ENCODE measurements at regions not wholly inside any gene's neighbourhood (a gene's known extent, or its start where the extent isn't known, plus 50 kb on each side); places are given as distances from the start of the nearest gene placed in this dataset.

DNA sequence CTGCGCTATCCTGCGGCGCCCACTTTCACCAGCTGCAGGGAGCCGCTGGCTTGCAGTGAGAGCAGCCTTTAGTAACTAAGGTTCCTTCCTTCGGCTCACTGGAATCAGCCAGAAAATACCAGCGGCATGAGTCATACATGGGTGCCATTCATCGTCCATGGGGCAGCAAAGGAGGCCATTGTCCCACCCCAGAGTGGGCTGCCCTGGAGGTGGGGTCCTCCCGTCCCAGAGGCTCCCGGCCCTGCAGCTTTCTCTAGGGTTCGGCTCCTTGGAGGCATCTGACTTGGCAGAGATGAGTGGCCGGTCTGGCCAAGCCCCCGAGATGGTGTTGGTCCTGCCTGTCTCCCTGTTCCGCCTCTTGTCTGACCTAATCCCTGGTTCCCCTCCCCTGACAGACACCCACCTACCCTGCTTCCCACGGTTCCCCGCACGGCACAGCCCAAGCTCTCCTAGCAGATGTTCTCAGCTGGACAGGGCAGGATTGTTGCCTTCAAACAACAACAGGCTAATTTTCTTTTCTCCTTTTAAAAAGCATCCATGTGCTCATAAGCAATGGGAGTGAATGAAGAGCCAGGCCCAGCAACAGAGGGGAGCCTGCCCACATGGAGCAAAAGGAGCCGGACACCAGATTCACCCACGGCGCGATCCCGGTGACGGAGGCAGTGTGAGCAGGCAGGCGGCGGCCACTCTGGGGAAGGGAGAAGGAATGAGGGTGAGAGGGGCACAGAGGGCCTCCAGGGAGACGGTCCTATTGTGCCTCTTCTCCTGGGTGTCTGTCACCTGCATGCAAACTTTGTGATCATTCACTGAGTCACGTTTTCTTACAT lies 97.0 kb upstream of the COL5A1 start:
- TF ChIP-seq SMC3 (conservative IDR thresholded peaks at IDR 0.05; ENCODE audit: poor library complexity) (no peak), RAD21 (conservative IDR thresholded peaks at IDR 0.05) (no peak), EZH2 (IDR thresholded peaks at IDR 0.05; ENCODE audit: borderline replicate concordance, insufficient read depth, low read length, poor library complexity, severe bottlenecking) (no peak)
- TF ChIP-seq, protein P1, sequence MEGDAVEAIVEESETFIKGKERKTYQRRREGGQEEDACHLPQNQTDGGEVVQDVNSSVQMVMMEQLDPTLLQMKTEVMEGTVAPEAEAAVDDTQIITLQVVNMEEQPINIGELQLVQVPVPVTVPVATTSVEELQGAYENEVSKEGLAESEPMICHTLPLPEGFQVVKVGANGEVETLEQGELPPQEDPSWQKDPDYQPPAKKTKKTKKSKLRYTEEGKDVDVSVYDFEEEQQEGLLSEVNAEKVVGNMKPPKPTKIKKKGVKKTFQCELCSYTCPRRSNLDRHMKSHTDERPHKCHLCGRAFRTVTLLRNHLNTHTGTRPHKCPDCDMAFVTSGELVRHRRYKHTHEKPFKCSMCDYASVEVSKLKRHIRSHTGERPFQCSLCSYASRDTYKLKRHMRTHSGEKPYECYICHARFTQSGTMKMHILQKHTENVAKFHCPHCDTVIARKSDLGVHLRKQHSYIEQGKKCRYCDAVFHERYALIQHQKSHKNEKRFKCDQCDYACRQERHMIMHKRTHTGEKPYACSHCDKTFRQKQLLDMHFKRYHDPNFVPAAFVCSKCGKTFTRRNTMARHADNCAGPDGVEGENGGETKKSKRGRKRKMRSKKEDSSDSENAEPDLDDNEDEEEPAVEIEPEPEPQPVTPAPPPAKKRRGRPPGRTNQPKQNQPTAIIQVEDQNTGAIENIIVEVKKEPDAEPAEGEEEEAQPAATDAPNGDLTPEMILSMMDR (IDR thresholded peaks at IDR 0.05; ENCODE audit: poor library complexity, severe bottlenecking) = no peak
- TF ChIP-seq, protein P2, sequence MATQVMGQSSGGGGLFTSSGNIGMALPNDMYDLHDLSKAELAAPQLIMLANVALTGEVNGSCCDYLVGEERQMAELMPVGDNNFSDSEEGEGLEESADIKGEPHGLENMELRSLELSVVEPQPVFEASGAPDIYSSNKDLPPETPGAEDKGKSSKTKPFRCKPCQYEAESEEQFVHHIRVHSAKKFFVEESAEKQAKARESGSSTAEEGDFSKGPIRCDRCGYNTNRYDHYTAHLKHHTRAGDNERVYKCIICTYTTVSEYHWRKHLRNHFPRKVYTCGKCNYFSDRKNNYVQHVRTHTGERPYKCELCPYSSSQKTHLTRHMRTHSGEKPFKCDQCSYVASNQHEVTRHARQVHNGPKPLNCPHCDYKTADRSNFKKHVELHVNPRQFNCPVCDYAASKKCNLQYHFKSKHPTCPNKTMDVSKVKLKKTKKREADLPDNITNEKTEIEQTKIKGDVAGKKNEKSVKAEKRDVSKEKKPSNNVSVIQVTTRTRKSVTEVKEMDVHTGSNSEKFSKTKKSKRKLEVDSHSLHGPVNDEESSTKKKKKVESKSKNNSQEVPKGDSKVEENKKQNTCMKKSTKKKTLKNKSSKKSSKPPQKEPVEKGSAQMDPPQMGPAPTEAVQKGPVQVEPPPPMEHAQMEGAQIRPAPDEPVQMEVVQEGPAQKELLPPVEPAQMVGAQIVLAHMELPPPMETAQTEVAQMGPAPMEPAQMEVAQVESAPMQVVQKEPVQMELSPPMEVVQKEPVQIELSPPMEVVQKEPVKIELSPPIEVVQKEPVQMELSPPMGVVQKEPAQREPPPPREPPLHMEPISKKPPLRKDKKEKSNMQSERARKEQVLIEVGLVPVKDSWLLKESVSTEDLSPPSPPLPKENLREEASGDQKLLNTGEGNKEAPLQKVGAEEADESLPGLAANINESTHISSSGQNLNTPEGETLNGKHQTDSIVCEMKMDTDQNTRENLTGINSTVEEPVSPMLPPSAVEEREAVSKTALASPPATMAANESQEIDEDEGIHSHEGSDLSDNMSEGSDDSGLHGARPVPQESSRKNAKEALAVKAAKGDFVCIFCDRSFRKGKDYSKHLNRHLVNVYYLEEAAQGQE (IDR thresholded peaks at IDR 0.05; ENCODE audit: borderline replicate concordance) = no peak
